ENCODE measurements at regions not wholly inside any gene's neighbourhood (a gene's known extent, or its start where the extent isn't known, plus 50 kb on each side); places are given as distances from the start of the nearest gene placed in this dataset.

DNA sequence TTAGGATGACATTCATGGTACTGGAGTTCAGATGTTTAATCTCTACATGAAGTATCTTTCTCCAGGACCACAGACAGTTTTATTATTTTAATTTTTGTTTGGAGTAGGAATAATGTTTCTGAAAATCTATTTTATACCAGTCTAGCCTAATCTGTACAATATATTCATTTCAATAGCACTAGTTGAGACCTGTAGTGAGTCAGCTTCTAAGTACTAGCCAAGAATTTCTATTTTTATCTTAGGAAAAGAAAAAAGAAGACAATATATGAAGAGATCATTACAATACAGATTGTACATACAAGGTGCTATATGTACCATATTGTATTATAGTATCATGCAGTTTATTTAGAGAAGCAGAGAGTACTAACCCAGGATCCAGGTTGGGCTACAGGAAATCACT is 826.9 kb upstream of the PIK3C3 start:
- TF ChIP-seq, protein P1, sequence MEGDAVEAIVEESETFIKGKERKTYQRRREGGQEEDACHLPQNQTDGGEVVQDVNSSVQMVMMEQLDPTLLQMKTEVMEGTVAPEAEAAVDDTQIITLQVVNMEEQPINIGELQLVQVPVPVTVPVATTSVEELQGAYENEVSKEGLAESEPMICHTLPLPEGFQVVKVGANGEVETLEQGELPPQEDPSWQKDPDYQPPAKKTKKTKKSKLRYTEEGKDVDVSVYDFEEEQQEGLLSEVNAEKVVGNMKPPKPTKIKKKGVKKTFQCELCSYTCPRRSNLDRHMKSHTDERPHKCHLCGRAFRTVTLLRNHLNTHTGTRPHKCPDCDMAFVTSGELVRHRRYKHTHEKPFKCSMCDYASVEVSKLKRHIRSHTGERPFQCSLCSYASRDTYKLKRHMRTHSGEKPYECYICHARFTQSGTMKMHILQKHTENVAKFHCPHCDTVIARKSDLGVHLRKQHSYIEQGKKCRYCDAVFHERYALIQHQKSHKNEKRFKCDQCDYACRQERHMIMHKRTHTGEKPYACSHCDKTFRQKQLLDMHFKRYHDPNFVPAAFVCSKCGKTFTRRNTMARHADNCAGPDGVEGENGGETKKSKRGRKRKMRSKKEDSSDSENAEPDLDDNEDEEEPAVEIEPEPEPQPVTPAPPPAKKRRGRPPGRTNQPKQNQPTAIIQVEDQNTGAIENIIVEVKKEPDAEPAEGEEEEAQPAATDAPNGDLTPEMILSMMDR (IDR thresholded peaks at IDR 0.05; ENCODE audit: low read depth, low read length, poor library complexity, severe bottlenecking): no peak
- no peak for TF ChIP-seq EZH2phosphoT487 (IDR thresholded peaks at IDR 0.05; ENCODE audit: borderline replicate concordance, low read length)

All from DOHH2 (cell line).